Activated naive CD4-positive, alpha-beta T cell treated with anti-CD3 and anti-CD28 coated beads, Interleukin-2, amount 50 U/mL, for 72 hours (primary cell): ENCODE measurements at regions not wholly inside any gene's neighbourhood (a gene's known extent, or its start where the extent isn't known, plus 50 kb on each side); places are given as distances from the start of the nearest gene placed in this dataset.

ENCODE experiments used
- ATAC-seq, 2 donors: fragments of 150-1000 bp; cut with Tn5 transposase; 2 replicates each; pipeline ENCODE4 v1.10.0; 2021; ENCODE audit warnings: mild to moderate bottlenecking in 2 of 2, moderate library complexity in 2 of 2
- DNase-seq, 2 donors: peaks; one replicate each; pipeline ENCODE4 v3.0.0; 2021 to 2022; ENCODE audit warnings: low spot score in 2 of 2
- H3K27ac Mint-ChIP-seq, 2 donors: one replicate each; pipeline ENCODE4 v1.8.0; 2022; ENCODE audit warnings: mild to moderate bottlenecking in 2 of 2, mixed read lengths in 2 of 2
- H3K36me3 Mint-ChIP-seq, 2 donors: one replicate each; pipeline ENCODE4 v1.8.0; 2022; ENCODE audit warnings: mixed read lengths in 2 of 2
- H3K9me3 Mint-ChIP-seq, 2 donors: one replicate each; pipeline ENCODE4 v1.8.0; 2022; ENCODE audit warnings: mixed read lengths in 2 of 2

DNA sequence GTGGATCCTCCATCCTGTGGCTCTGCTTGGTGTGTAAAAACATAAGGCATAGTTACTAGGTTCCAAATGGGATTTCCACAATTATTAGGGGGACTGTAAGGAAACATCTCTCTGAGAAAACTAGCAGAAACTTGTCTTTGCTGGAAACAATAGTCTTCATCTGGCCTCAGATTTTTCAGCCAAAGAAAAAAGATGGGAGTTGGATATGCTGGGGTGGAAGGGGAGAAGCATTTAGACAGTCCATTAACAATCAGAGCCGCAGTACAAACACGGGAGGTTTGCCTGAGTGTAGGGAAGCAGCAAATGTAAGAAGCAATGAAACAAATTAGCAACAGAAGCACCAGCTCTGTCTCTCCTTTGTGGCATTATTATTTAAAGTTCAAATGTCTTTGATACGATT is 402.7 kb upstream of the ZNF608 start:
- peaks cover 9 to 10% of the 10 kb centered on the region in 2 donors for H3K9me3 Mint-ChIP-seq
- DNase-seq (no peak), ATAC-seq (no peak)
- no peaks in the 10 kb centered on the region for H3K36me3 Mint-ChIP-seq
- no peak overlapping the region for H3K27ac Mint-ChIP-seq

GRCh38 chr5:125149527-125149926 is 403.1 kb upstream of the ZNF608 start:
- H3K9me3 Mint-ChIP-seq = peaks cover 9 to 10% of the 10 kb centered on the region in 2 donors
- ATAC-seq (no peak), DNase-seq (no peak)
- no peaks in the 10 kb centered on the region for H3K36me3 Mint-ChIP-seq
- no peak overlapping the region for H3K27ac Mint-ChIP-seq

GRCh38 chr5:125150041-125150669 is 403.7 kb upstream of the ZNF608 start:
- no peak for ATAC-seq
- peaks cover 10 to 15% of the 10 kb centered on the region in 2 donors for H3K9me3 Mint-ChIP-seq
- H3K36me3 Mint-ChIP-seq = no peaks in the 10 kb centered on the region
- H3K27ac Mint-ChIP-seq = no peak overlapping the region
- no peak for DNase-seq

DNA sequence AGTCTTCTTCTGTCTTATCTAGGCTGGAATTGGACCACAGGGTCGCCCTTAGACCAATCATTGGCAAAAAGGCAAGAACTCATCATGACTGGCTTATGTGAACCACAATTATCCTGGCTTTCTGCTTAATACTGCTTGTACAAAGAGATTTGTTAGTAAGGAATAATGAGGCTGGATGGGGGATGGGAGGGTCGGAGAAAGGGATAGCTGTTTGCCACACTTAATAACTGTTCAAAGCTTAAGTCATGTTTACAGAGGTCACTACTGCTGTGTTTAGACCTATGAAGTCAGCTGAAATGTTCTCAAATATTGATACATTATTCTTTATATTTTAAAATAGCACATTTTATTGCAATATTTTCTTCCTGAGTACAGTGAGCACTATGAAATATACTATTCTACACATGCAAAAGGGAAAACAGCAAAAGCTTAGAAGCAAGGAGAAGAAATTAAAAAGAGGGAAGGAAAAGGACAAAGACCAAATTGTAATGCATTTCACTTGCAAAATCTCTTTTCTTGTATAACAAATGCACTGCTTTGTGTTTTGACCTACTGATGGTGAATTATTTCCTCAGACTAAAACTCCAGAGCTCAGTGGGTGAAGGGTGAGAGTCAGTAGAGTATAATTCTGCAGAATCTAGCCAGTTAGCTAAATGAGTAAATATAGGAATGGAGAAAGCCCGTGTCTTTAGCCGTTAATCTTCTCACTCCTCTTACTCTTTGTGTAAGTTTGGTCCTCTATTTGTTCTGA is 404.9 kb upstream of the ZNF608 start:
- DNase-seq (no peak), ATAC-seq (no peak)
- H3K27ac Mint-ChIP-seq = no peak overlapping the region
- peaks cover 10 to 20% of the 10 kb centered on the region in 2 donors for H3K9me3 Mint-ChIP-seq
- H3K36me3 Mint-ChIP-seq = no peaks in the 10 kb centered on the region

DNA sequence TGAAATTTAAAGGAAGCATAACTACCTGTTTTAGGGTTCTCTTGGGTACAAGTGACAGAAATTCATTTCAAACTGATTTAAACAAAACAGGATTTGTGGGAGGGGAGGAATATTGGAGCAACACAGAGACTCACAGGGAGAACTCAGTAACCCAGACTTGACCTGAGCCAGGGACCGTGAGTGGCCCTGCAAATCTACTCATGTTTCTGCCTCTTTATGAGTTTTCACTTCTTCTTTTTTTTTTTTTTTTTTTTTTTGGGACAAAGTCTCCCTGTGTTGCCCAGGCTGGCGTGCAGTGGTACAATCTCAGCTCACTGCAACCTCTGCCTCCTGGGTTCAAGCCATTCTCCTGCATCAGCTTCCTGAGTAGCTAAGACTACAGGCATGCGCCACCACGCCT is 405.6 kb upstream of the ZNF608 start:
- H3K27ac Mint-ChIP-seq = no peak overlapping the region
- peaks cover 10 to 20% of the 10 kb centered on the region in 2 donors for H3K9me3 Mint-ChIP-seq
- DNase-seq (no peak), ATAC-seq (no peak)
- no peaks in the 10 kb centered on the region for H3K36me3 Mint-ChIP-seq

- Mint-ChIP-seq H3K36me3 (no peaks in the 10 kb centered on the region), H3K27ac (no peak overlapping the region), H3K9me3 (peaks cover 10 to 20% of the 10 kb centered on the region in 2 donors)
- ATAC-seq (no peak), DNase-seq (no peak)
Observed at GRCh38 chr5:125152461-125153189, 406.2 kb upstream of the ZNF608 start.

DNA sequence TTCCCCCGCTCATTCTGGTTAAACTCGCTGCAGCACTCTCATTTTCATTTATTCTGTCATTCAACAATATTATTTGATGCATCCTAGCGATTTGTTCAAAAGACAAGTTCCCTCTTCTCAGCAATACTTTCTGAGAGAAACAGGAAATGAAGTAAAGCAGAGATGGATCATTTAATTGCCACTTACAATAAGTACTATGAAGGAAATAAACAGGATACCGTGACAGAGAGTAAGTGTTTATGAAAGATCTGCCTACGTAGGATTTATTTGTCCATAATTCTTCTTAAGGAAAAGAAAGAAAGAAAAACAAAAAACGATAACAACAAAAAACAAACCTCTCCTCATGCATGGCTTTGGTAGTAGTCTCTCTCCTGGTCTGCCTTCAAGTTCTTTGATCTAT is 406.8 kb upstream of the ZNF608 start:
- no peak overlapping the region for H3K27ac Mint-ChIP-seq
- ATAC-seq = no peak
- no peaks in the 10 kb centered on the region for H3K36me3 Mint-ChIP-seq

DNA sequence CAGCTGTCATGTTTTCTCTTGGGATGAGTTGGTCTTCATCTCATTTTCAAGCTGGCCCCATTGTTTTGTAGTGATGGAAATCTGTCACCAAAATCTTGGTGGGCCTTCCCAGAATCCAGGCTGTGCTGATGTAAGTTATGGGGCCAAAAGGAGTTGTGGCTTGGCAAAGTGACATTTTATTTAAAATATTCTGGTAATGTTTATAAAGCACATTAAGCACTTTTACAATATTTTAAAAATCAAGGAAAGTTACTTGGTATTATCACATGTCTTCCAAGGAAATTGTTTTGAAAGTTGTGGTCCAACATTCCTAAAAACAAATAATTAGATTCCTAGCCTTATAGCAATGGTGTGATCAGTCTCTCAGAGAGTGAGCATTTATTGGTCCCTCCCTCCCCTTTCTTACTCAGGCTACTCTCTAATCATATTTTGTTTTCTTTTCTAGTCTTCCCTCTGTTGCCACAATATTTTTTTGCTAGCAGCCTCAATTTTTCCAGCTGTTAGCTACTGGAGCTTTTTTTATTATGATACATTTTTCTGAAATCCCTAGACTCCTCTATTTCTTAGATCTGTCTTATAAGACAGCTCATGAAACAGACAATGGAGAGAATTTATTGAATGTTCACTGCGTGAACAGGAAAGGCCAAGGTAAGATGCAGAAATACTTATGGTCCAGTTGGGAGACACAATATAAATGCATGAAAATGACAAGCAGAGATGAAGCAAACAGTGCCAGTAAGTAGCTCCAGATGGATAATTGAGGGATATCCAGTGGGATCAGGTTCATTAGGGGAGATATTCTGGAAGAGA is 408.1 kb upstream of the ZNF608 start:
- H3K9me3 Mint-ChIP-seq = peaks cover 4 to 23% of the 10 kb centered on the region in 2 donors
- H3K36me3 Mint-ChIP-seq = no peaks in the 10 kb centered on the region
- no peak overlapping the region for H3K27ac Mint-ChIP-seq
- no peak for DNase-seq
- ATAC-seq = no peak

More for the DNA sequence above, 406.8 kb upstream of the ZNF608 start:
- no peak for DNase-seq
- peaks cover 10 to 20% of the 10 kb centered on the region in 2 donors for H3K9me3 Mint-ChIP-seq

DNA sequence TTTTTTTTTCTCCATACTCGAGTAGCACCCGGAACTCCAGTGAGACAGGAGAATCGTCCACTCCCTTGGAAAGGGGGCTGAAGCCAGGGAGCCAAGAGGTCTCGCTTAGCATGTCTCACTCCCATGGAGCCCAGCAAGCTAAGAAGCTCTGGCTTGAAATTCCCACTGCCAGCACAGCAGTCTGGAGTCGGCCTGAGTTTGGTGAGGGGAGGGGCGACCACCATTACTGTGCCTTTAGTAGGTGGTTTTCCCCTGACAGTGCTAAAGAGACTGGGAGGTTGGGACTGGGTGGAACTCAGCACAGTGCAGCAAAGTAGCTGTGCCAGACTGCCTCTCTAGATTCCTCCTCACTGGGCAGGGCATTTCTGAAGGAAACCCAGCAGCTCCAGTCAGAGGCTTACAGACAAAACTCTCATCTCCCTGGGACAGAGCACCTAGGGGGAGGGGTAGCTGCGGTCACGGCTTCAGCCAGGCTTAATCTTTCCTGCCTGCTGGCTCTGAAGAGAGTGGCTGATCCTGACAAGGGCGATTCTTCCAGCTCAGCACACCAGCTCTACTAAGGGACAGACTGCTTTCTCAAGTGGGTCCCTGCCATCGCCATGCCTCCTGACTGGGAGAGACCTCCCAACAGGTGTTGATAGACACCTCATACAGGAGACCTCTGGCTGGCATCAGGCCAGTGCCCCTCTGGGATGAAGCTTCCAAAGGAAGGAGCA is 414.5 kb upstream of the ZNF608 start:
- H3K27ac Mint-ChIP-seq = no peak overlapping the region
- peaks cover 18 to 32% of the 10 kb centered on the region in 2 donors for H3K9me3 Mint-ChIP-seq
- H3K36me3 Mint-ChIP-seq = peaks cover 0 to 18% of the 10 kb centered on the region in 2 donors

DNA sequence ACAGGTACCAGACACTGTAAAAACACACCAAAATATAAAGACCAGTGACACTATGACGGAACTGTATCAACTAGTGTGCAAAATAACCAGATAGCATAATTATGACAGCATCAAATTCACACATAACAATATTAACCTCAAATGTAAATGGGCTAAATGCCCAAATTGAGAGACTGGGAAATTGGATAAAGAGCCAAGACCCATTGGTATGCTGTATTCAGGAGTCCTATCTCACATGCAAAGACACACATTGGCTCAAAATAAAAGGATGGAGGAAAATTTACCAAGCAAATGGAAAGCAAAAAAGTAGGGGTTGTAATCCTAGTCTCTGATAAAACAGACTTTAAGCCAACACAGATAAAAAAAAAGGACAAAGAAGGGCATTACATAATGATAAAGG is 416.3 kb upstream of the ZNF608 start:
- Mint-ChIP-seq H3K9me3 (peaks cover 18 to 34% of the 10 kb centered on the region in 2 donors), H3K36me3 (peaks cover 0 to 18% of the 10 kb centered on the region in 2 donors), H3K27ac (no peak overlapping the region)
- no peak for DNase-seq
- ATAC-seq = no peak

More for the DNA sequence above, 414.5 kb upstream of the ZNF608 start:
- no peak for ATAC-seq
- DNase-seq = no peak

GRCh38 chr5:125169396-125169795 is 423.0 kb upstream of the ZNF608 start:
- no peak overlapping the region for H3K27ac Mint-ChIP-seq
- ATAC-seq (no peak), DNase-seq (no peak)
- H3K36me3 Mint-ChIP-seq = no peaks in the 10 kb centered on the region
- peaks cover 4 to 14% of the 10 kb centered on the region in 2 donors for H3K9me3 Mint-ChIP-seq

- no peak overlapping the region for H3K27ac Mint-ChIP-seq
- peaks cover 5 to 6% of the 10 kb centered on the region in 2 donors for H3K9me3 Mint-ChIP-seq
Observed at GRCh38 chr5:125171641-125172040, 425.2 kb upstream of the ZNF608 start.

GRCh38 chr5:125175348-125176004 is 429.0 kb upstream of the ZNF608 start:
- H3K9me3 Mint-ChIP-seq = peaks cover 12 to 18% of the 10 kb centered on the region in 2 donors
- no peaks in the 10 kb centered on the region for H3K36me3 Mint-ChIP-seq
- no peak for ATAC-seq
- H3K27ac Mint-ChIP-seq = no peak overlapping the region
- no peak for DNase-seq

More at GRCh38 chr5:125171641-125172040, 425.2 kb upstream of the ZNF608 start:
- no peaks in the 10 kb centered on the region for H3K36me3 Mint-ChIP-seq
- DNase-seq = no peak
- ATAC-seq = no peak

GRCh38 chr5:125176005-125176390 is 429.6 kb upstream of the ZNF608 start:
- ATAC-seq (no peak), DNase-seq (no peak)
- Mint-ChIP-seq H3K9me3 (peaks cover 12 to 18% of the 10 kb centered on the region in 2 donors), H3K36me3 (no peaks in the 10 kb centered on the region), H3K27ac (no peak overlapping the region)

DNA sequence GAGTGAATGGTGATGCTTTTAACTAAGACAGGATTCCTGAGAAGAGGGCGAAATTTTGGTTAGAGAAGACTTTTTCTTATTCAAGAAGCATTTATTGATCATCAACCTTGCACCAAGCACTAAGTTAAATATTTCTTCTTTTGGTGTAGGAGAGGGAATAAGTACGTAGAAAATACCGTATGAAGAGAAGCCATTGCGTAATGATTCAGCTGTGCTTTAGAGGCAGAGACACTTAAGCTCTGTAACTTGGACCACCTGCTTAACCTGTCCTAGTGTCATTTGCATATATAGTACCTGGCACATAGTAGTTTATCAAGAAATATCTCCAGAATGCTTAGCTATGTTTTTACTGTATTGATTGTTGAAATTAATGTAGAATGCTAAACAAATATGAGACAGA is 430.9 kb upstream of the ZNF608 start:
- ATAC-seq = no peak
- no peaks in the 10 kb centered on the region for H3K36me3 Mint-ChIP-seq
- peaks cover 12 to 18% of the 10 kb centered on the region in 2 donors for H3K9me3 Mint-ChIP-seq

More for the DNA sequence above, 430.9 kb upstream of the ZNF608 start:
- DNase-seq = no peak
- no peak overlapping the region for H3K27ac Mint-ChIP-seq
